WTC11 (cell line): ENCODE measurements at regions not wholly inside any gene's neighbourhood (a gene's known extent, or its start where the extent isn't known, plus 50 kb on each side); places are given as distances from the start of the nearest gene placed in this dataset.

ENCODE experiments used
- ATAC-seq: fragments of 200-7000 bp; cut with Tn5 transposase; 2 replicates; pipeline ENCODE4 v1.10.0; 2021; ENCODE audit warnings: mild to moderate bottlenecking, moderate library complexity
- CTCF ChIA-PET: fragments of 300-600 bp; sonication (Branson Sonifier 250); formaldehyde crosslinking; loops from one replicate; lab custom pipeline; 2021; ENCODE audit warnings: antibody characterized with exemption; lab: Charles Lee
- POLR2A ChIA-PET: fragments of 350-600 bp; sonication (Branson Sonifier 250); formaldehyde crosslinking; loops from one replicate; lab custom pipeline; 2021; ENCODE audit warnings: antibody characterized with exemption; lab: Charles Lee
- DNase-seq: peaks from one replicate; pipeline ENCODE4 v3.0.0; 2021; ENCODE audit warnings: low spot score
- H3K27ac Mint-ChIP-seq: 2 replicates; pipeline ENCODE4 v1.8.0; 2021; ENCODE audit warnings: mixed read lengths
- H3K27me3 Mint-ChIP-seq: 2 replicates; pipeline ENCODE4 v1.8.0; 2021; ENCODE audit warnings: low read depth, mild to moderate bottlenecking, moderate library complexity, mixed read lengths
- H3K36me3 Mint-ChIP-seq: 2 replicates; pipeline ENCODE4 v1.8.0; 2021; ENCODE audit warnings: mixed read lengths
- H3K4me1 Mint-ChIP-seq: 2 replicates; pipeline ENCODE4 v1.8.0; 2022; ENCODE audit warnings: mixed read lengths
- H3K4me3 Mint-ChIP-seq: 2 replicates; pipeline ENCODE4 v1.8.0; 2021; ENCODE audit warnings: mild to moderate bottlenecking, moderate library complexity, mixed read lengths
- H3K9me3 Mint-ChIP-seq: 2 replicates; pipeline ENCODE4 v1.8.0; 2021; ENCODE audit warnings: mixed read lengths
- ARID4B ChIP-seq: sonication (generic); formaldehyde crosslinking; IDR thresholded peaks from 2 replicates; pipeline ENCODE4 v1.8.0; 2023; ENCODE audit warnings: missing genetic modification reagents, mild to moderate bottlenecking, borderline replicate concordance
- ATF1 ChIP-seq: sonication (generic); formaldehyde crosslinking; IDR thresholded peaks from 2 replicates; pipeline ENCODE4 v1.8.1; 2023; ENCODE audit warnings: mild to moderate bottlenecking, moderate library complexity, missing genetic modification reagents
- CREB1 ChIP-seq: sonication (generic); formaldehyde crosslinking; IDR thresholded peaks from 2 replicates; pipeline ENCODE4 v1.8.0; 2023; ENCODE audit warnings: mild to moderate bottlenecking, missing genetic modification reagents
- CTCF ChIP-seq: fragments of 200-600 bp; IDR thresholded peaks from 2 replicates; pipeline ENCODE4 v1.8.0; 2022; ENCODE audit warnings: antibody characterized with exemption
- ESRRA ChIP-seq: sonication (generic); formaldehyde crosslinking; IDR thresholded peaks from 2 replicates; pipeline ENCODE4 v1.8.1; 2022; ENCODE audit warnings: mild to moderate bottlenecking, missing genetic modification reagents, borderline replicate concordance
- GTF2I ChIP-seq: fragments of 250-450 bp; sonication (Bioruptor Pico); conservative IDR thresholded peaks from 2 replicates; pipeline ENCODE4 v1.4.0; 2021; ENCODE audit warnings: mild to moderate bottlenecking
- JUN ChIP-seq: sonication (generic); formaldehyde crosslinking; IDR thresholded peaks from 2 replicates; pipeline ENCODE4 v1.8.0; 2023; ENCODE audit warnings: mild to moderate bottlenecking, missing genetic modification reagents
- KAT7 ChIP-seq: sonication (generic); formaldehyde crosslinking; IDR thresholded peaks from 2 replicates; pipeline ENCODE4 v1.8.1; 2023; ENCODE audit warnings: missing genetic modification reagents, mild to moderate bottlenecking, borderline replicate concordance
- MAX ChIP-seq: sonication (generic); formaldehyde crosslinking; IDR thresholded peaks from 2 replicates; pipeline ENCODE4 v1.8.0; 2022; ENCODE audit warnings: mild to moderate bottlenecking, missing genetic modification reagents
- MXD4 ChIP-seq: fragments of 250-450 bp; sonication (Bioruptor Pico); IDR thresholded peaks from 2 replicates; pipeline ENCODE4 v1.8.0; 2021; ENCODE audit warnings: mild to moderate bottlenecking, moderate library complexity, borderline replicate concordance
- NR3C1 ChIP-seq: sonication (generic); formaldehyde crosslinking; conservative IDR thresholded peaks from 2 replicates; pipeline ENCODE4 v1.8.1; 2023; ENCODE audit warnings: low read depth, mild to moderate bottlenecking, missing genetic modification reagents
- PREB ChIP-seq: sonication (generic); formaldehyde crosslinking; IDR thresholded peaks from 2 replicates; pipeline ENCODE4 v1.8.1; 2022; ENCODE audit warnings: mild to moderate bottlenecking, missing genetic modification reagents, moderate library complexity, borderline replicate concordance
- RELA ChIP-seq: sonication (generic); formaldehyde crosslinking; IDR thresholded peaks from 2 replicates; pipeline ENCODE4 v1.8.1; 2022; ENCODE audit warnings: missing genetic modification reagents, mild to moderate bottlenecking, borderline replicate concordance
- ZBTB43 ChIP-seq: sonication (generic); formaldehyde crosslinking; IDR thresholded peaks from 2 replicates; pipeline ENCODE4 v1.8.1; 2023; ENCODE audit warnings: mild to moderate bottlenecking, missing genetic modification reagents
- ZNF138 ChIP-seq: sonication (generic); formaldehyde crosslinking; conservative IDR thresholded peaks from 2 replicates; pipeline ENCODE4 v1.8.1; 2022; ENCODE audit warnings: mild to moderate bottlenecking, moderate library complexity, missing genetic modification reagents
- ZNF396 ChIP-seq: fragments of 250-450 bp; sonication (Bioruptor Pico); IDR thresholded peaks from 2 replicates; pipeline ENCODE4 v1.8.0; 2021; ENCODE audit warnings: mild to moderate bottlenecking, moderate library complexity, borderline replicate concordance
- ZNF423 ChIP-seq: fragments of 250-450 bp; sonication (Bioruptor Pico); IDR thresholded peaks from 2 replicates; pipeline ENCODE4 v2.1.2; 2022; ENCODE audit warnings: mild to moderate bottlenecking, moderate library complexity
- ZNF671 ChIP-seq: fragments of 250-450 bp; sonication (Bioruptor Pico); IDR thresholded peaks from 2 replicates; pipeline ENCODE4 v1.8.0; 2021; ENCODE audit warnings: mild to moderate bottlenecking
- TF ChIP-seq, protein P1 (sequence below): sonication (generic); formaldehyde crosslinking; conservative IDR thresholded peaks from 2 replicates; pipeline ENCODE4 v1.8.1; 2022; ENCODE audit warnings: mild to moderate bottlenecking, missing genetic modification reagents
- TF ChIP-seq, protein P2 (sequence below): sonication (generic); formaldehyde crosslinking; IDR thresholded peaks from 2 replicates; pipeline ENCODE4 v1.8.1; 2023; ENCODE audit warnings: mild to moderate bottlenecking, moderate library complexity, missing genetic modification reagents

DNA sequence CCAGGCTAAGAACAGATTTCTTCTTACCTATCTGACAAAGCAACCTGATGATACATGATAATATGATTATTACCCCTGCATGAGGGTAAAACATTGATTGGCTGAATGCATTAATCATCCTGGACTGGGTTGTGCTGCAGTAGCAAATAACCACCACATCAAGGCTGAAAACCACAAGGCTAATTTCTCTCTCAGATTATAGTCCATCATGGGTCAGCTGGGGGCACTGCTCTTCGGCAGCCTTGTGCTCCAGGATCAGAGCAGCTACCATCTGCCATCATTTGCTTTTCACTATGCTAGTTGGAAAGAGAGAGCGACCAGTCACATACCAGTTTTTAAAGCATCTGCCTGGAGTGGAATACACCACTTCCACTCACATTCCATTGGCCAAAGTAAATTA, 383.5 kb downstream of the RASEF start:
- H3K4me1 Mint-ChIP-seq: peaks cover 13% of the 10 kb centered on the region
- DNase-seq: no peak
- no peak for TF ChIP-seq GTF2I (CRISPR knock-in tag)
- TF ChIP-seq ZNF396 (CRISPR knock-in tag): no peak
- CTCF ChIA-PET: no interaction called here
- POLR2A ChIA-PET: no interaction called here
- ATAC-seq: peak; percentile 52
- no peak overlapping the region for H3K27ac Mint-ChIP-seq
- peaks cover 7% of the 10 kb centered on the region for H3K9me3 Mint-ChIP-seq
- no peak overlapping the region for H3K4me3 Mint-ChIP-seq
- H3K27me3 Mint-ChIP-seq: no peaks in the 10 kb centered on the region
- no peaks in the 10 kb centered on the region for H3K36me3 Mint-ChIP-seq

- Mint-ChIP-seq H3K9me3 (peaks cover 14% of the 10 kb centered on the region), H3K4me3 (no peak overlapping the region), H3K4me1 (peaks cover 13% of the 10 kb centered on the region), H3K27ac (no peak overlapping the region), H3K36me3 (no peaks in the 10 kb centered on the region), H3K27me3 (no peaks in the 10 kb centered on the region)
- ATAC-seq (peak; percentile 59), DNase-seq (no peak)
- ChIA-PET POLR2A (no interaction called here), CTCF (no interaction called here)
- TF ChIP-seq ZNF423 (CRISPR knock-in tag) (no peak), NR3C1 (CRISPR knock-in tag) (no peak), CTCF (no peak)
- TF ChIP-seq, protein P1, sequence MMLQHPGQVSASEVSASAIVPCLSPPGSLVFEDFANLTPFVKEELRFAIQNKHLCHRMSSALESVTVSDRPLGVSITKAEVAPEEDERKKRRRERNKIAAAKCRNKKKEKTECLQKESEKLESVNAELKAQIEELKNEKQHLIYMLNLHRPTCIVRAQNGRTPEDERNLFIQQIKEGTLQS (CRISPR knock-in tag): no peak
- TF ChIP-seq, protein P2, sequence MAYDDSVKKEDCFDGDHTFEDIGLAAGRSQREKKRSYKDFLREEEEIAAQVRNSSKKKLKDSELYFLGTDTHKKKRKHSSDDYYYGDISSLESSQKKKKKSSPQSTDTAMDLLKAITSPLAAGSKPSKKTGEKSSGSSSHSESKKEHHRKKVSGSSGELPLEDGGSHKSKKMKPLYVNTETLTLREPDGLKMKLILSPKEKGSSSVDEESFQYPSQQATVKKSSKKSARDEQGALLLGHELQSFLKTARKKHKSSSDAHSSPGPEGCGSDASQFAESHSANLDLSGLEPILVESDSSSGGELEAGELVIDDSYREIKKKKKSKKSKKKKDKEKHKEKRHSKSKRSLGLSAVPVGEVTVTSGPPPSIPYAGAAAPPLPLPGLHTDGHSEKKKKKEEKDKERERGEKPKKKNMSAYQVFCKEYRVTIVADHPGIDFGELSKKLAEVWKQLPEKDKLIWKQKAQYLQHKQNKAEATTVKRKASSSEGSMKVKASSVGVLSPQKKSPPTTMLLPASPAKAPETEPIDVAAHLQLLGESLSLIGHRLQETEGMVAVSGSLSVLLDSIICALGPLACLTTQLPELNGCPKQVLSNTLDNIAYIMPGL (CRISPR knock-in tag): no peak
These were observed 382.6 kb downstream of the RASEF start for GRCh38 chr9:82680179-82680935.

GRCh38 chr9:82681809-82682208, 381.1 kb downstream of the RASEF start:
- Mint-ChIP-seq H3K27me3 (no peaks in the 10 kb centered on the region; the same call in 1 of the 2 replicates), H3K36me3 (peaks cover 6% of the 10 kb centered on the region; the same call in 1 of the 2 replicates), H3K4me1 (peaks cover 17% of the 10 kb centered on the region), H3K27ac (no peak overlapping the region), H3K9me3 (peaks cover 22% of the 10 kb centered on the region), H3K4me3 (no peak overlapping the region)
- no peak for ATAC-seq
- no peak for DNase-seq
- TF ChIP-seq ZNF138 (CRISPR knock-in tag): no peak
- TF ChIP-seq MXD4 (CRISPR knock-in tag): no peak
- TF ChIP-seq KAT7 (CRISPR knock-in tag): no peak
- no peak for TF ChIP-seq JUN (CRISPR knock-in tag)
- TF ChIP-seq PREB: no peak
- no peak for TF ChIP-seq ZNF671 (CRISPR knock-in tag)
- no peak for TF ChIP-seq CREB1
- TF ChIP-seq RELA (CRISPR knock-in tag): no peak
- no peak for TF ChIP-seq MAX (CRISPR knock-in tag)
- no peak for TF ChIP-seq ESRRA (CRISPR knock-in tag)
- no peak for TF ChIP-seq ZBTB43 (CRISPR knock-in tag)
- TF ChIP-seq ATF1 (CRISPR knock-in tag): no peak
- TF ChIP-seq ARID4B: no peak
- ChIA-PET POLR2A (no interaction called here), CTCF (no interaction called here)
